LNCAP (cell line): ENCODE measurements at regions not wholly inside any gene's neighbourhood (a gene's known extent, or its start where the extent isn't known, plus 50 kb on each side); places are given as distances from the start of the nearest gene placed in this dataset.

Experiments used
- TF ChIP-seq, protein P1 (sequence below): fragments of 450-650 bp; IDR thresholded peaks from 2 replicates; pipeline ENCODE4 v1.5.1; 2017; ENCODE audit warnings: mild to moderate bottlenecking

DNA sequence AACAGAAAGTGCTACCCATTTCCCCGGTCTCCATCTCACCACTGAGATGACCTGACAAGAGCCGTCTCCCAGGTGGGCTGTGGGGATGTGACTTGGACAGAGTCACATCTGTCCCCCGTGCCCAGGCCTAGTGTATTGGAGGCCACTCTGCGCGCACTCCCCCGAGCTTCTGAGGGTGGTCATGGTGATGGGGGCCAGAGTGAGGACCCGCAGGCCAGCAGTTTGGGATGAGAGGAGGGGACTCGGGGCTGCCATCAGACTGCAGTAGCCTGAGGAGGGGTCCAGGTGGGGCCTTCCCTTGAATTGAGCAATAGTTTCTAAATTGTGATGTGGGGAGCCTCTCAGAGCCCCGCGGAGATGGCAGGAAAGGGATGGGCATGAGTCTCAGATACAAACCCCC, 852.6 kb downstream of the TBC1D22A start:
- TF ChIP-seq, protein P1, sequence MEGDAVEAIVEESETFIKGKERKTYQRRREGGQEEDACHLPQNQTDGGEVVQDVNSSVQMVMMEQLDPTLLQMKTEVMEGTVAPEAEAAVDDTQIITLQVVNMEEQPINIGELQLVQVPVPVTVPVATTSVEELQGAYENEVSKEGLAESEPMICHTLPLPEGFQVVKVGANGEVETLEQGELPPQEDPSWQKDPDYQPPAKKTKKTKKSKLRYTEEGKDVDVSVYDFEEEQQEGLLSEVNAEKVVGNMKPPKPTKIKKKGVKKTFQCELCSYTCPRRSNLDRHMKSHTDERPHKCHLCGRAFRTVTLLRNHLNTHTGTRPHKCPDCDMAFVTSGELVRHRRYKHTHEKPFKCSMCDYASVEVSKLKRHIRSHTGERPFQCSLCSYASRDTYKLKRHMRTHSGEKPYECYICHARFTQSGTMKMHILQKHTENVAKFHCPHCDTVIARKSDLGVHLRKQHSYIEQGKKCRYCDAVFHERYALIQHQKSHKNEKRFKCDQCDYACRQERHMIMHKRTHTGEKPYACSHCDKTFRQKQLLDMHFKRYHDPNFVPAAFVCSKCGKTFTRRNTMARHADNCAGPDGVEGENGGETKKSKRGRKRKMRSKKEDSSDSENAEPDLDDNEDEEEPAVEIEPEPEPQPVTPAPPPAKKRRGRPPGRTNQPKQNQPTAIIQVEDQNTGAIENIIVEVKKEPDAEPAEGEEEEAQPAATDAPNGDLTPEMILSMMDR = no peak

DNA sequence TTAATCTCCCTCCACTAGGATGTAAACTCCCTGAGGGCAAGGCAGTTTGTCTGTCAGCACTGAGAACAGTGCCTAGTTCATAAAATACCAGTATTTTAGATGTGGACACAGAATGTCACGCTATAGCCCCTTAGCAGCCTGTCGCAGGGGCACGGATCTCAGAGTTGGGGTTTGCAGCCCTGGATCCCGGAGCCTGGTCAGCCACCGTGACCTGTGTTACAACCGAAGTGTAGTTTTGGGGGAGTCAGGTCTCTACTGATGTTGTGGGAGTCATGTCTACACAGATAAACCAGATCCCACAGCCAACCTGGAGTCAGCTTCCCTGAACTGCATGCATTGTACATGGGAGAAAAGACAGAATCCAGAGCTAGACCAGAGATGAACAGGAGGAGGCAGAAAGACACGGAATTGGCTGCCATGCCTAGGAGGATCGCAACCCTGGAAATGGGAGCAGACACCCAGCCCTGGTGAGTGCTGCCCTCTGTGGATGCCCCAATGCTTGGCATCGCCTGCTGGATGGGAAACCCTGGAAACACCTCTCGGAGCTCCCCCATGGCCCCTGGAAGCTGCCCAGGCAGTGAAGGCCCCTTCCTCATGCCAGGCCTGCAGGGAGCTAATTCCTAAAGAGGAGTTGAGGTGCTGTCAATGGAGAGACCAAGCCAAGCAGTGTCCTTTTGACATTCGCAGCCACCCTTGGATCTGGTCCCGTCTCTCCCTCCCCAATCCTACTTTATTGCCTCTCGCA, 851.3 kb downstream of the TBC1D22A start:
- TF ChIP-seq, protein P1 = no peak

DNA sequence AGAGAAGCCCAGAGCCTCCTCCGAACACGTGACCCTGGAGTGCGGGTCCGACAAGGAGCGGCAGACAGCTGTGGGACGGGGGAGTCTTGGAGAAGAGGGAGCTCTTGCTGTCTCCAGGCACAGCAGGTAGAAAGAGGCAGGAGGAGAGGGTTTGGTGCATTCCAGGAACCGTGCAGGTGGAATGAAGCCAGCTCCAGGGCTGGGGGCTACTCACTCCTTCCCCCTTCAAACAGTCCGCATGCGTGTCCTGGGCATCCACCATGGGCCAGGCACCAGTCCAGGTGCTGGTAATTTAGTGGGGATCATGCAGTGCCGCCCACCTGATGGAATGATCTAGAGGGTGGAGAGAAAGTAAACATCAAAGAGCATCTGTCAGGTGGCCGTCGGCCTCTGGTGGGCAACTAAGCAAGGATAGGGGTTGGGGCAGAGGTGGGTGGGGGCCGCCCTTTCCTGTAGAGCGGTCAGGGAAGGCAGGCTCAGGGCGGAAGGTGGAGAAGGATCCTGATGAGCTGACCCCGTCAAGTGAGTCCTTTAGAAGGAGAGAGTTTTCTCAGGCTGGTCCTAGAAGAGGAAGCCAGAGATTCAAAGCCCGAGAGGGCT, 850.0 kb downstream of the TBC1D22A start:
- TF ChIP-seq, protein P1 = no peak

DNA sequence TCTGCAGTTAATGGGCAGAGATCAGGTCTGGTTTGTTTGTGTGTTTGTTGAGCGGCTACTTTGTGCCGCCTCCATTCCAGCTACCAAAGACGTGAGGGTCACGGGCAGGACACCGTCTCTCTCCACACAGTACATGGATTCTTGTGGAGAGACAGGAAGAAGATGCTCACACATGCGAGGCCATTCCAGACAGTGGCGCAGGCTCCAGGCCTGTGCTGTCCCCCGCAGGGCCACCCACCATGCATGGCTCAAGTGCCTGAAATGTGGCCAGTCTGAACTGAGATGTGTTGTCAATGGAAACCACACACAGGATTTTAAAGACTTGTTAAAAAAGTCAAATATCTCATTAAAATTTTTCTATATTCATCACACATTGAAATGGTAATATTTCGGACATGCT, 848.3 kb downstream of the TBC1D22A start:
- TF ChIP-seq, protein P1 = no peak

DNA sequence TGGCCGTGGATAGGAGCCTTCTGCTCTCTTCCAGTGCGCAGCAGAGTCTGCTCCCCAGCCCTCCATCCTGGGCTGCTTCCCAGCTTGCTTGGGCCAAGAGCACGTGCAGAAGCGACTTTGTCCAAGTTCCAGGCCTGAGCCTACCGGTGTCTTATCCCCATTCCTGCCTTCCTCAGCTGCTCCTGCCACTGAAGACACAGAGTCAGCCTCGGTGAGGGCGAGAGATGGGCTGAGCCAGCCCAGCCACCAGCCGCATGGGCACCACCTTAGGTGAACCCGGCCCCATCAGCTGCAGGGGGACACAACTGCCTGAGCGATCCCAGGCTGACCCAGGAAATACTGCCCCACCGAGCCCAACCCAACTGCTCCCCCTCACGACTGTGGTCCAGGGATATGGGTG, 847.8 kb downstream of the TBC1D22A start:
- TF ChIP-seq, protein P1 = no peak

DNA sequence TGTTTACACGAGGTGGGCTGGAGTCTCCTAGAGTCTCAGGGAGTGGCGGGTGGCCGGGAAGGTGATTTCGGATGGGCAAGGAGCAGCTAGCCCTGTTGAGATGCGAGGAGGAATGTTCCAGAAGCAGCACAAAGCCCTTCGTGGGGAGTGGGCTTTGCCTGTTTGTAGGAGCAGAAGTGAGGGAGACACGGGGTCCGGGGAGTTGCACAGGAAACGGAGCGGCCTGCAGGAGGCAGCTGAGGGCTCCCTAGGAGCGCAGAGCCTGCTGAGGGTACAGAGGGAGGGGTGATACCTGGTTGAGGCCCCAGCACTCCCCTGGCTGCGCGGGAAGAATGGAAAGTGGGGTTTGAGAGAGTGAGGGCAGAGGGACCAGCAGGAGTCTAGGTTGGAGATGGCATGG, 847.2 kb downstream of the TBC1D22A start:
- TF ChIP-seq, protein P1 = no peak

DNA sequence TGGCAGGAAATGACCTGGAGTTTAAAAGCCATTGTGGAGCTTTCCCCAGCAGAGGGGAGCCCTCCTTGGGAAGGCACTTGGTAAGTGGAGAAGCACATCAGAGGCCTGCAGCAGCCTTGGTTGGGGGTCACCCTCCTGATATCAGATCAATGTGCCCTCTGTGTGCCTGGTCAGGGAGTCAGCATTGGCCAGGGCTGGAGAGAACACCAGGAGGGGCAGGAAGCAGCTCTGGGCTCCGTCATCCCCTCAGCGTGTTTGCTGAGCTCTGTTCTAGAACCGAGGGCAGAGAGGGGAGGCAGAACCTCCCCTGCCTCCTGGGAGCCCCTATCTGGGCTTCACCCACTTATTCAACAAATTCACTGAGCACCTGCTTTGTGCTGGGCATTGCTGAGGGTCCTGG, 846.0 kb downstream of the TBC1D22A start:
- TF ChIP-seq, protein P1 = no peak
